Parathyroid adenoma (tissue), 2 donors: ENCODE measurements at regions not wholly inside any gene's neighbourhood (a gene's known extent, or its start where the extent isn't known, plus 50 kb on each side); places are given as distances from the start of the nearest gene placed in this dataset.
"Not testable (repeated sequence)": the region's sequence is repeated elsewhere in the genome, so short reads cannot be mapped to it uniquely, and the experiment has no call there.

Experiments
- H2AFZ ChIP-seq: fragments of 300-600 bp; sonication (generic); one replicate; pipeline ENCODE4 v1.7.0; 2017; ENCODE audit warnings: antibody characterized with exemption, mild to moderate bottlenecking
- H3K27ac ChIP-seq: fragments of 300-600 bp; sonication (generic); one replicate; pipeline ENCODE4 v1.7.0; 2017
- H3K27me3 ChIP-seq: fragments of 300-600 bp; sonication (generic); one replicate; pipeline ENCODE4 v1.7.0; 2017; ENCODE audit warnings: low read length; ENCODE audit not compliant: control insufficient read depth, insufficient read depth
- H3K36me3 ChIP-seq: fragments of 300-600 bp; sonication (generic); one replicate; pipeline ENCODE4 v1.7.0; 2017; ENCODE audit warnings: low read length; ENCODE audit not compliant: control insufficient read depth, insufficient read depth
- H3K4me1 ChIP-seq: fragments of 300-600 bp; sonication (generic); one replicate; pipeline ENCODE4 v1.7.0; 2017; ENCODE audit warnings: control low read depth
- H3K4me2 ChIP-seq: fragments of 300-600 bp; sonication (generic); one replicate; pipeline ENCODE4 v1.7.0; 2017; ENCODE audit warnings: low read length
- H3K4me3 ChIP-seq: fragments of 300-600 bp; sonication (generic); one replicate; pipeline ENCODE4 v1.7.0; 2017; ENCODE audit warnings: low read depth, low read length
- H3K79me2 ChIP-seq: fragments of 300-600 bp; sonication (generic); one replicate; pipeline ENCODE4 v1.7.0; 2017; ENCODE audit warnings: control low read depth
- H3K9ac ChIP-seq: fragments of 300-600 bp; sonication (generic); one replicate; pipeline ENCODE4 v1.7.0; 2017; ENCODE audit warnings: mild to moderate bottlenecking
- H3K9me3 ChIP-seq: fragments of 300-600 bp; sonication (generic); one replicate; pipeline ENCODE4 v1.7.0; 2017; ENCODE audit warnings: low read length; ENCODE audit not compliant: control insufficient read depth
- CTCF ChIP-seq: fragments of 300-600 bp; sonication (generic); IDR thresholded peaks from one replicate; pipeline ENCODE4 v1.7.0; 2017; ENCODE audit warnings: antibody characterized with exemption, mild to moderate bottlenecking
- donor health status: primary hyperparathyroidism.

DNA sequence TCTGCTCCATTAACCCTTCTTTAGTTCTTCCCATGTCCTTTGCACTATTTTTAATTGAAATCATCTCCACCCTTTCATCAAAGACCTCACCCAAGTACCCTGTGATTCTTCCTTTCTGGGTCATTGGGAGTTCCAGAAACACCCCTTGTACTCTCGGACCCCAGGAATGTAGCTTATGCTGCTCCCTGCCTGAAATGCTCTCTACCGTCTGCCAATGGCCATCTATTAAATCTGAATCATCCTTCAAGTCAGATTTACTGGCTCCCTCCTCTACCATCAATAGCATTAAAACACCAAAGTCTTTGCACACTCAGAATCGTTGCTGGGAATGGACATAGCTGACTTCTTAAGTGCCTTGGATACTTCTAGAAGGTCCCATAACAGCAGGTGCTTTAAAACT lies 73.2 kb upstream of the GADD45A start:
- H3K27me3 ChIP-seq = no peaks in the 10 kb centered on the region
- no peaks in the 10 kb centered on the region for H3K79me2 ChIP-seq
- no peak overlapping the region for H3K27ac ChIP-seq
- peaks cover 10% of the 10 kb centered on the region for H3K4me1 ChIP-seq
- TF ChIP-seq CTCF = no peak
- no peak overlapping the region for H3K4me3 ChIP-seq
- H3K4me2 ChIP-seq = no peak overlapping the region
- H3K9ac ChIP-seq = no peak overlapping the region
- H2AFZ ChIP-seq = no peak overlapping the region
- no peaks in the 10 kb centered on the region for H3K9me3 ChIP-seq
- H3K36me3 ChIP-seq = no peaks in the 10 kb centered on the region

- no peak for TF ChIP-seq CTCF
- H3K79me2 ChIP-seq = no peaks in the 10 kb centered on the region
- H3K36me3 ChIP-seq = no peaks in the 10 kb centered on the region
- H2AFZ ChIP-seq = peak overlapping the region; percentile 42
- peaks cover 10% of the 10 kb centered on the region for H3K4me1 ChIP-seq
- H3K4me2 ChIP-seq = no peak overlapping the region
- peak overlapping the region; percentile 36 for H3K27ac ChIP-seq
- no peaks in the 10 kb centered on the region for H3K27me3 ChIP-seq
- H3K9ac ChIP-seq = no peak overlapping the region
- H3K4me3 ChIP-seq = no peak overlapping the region
- H3K9me3 ChIP-seq = no peaks in the 10 kb centered on the region
Observed at GRCh38 chr1:67612788-67613241, 72.2 kb upstream of the GADD45A start.

GRCh38 chr1:67613479-67613878 lies 71.5 kb upstream of the GADD45A start:
- H3K9me3 ChIP-seq, H2AFZ ChIP-seq, H3K4me2 ChIP-seq, H3K9ac ChIP-seq, H3K79me2 ChIP-seq, H3K36me3 ChIP-seq, H3K27me3 ChIP-seq, H3K27ac ChIP-seq, H3K4me3 ChIP-seq: not testable (repeated sequence)
- H3K4me1 ChIP-seq = peaks cover 16% of the 10 kb centered on the region

DNA sequence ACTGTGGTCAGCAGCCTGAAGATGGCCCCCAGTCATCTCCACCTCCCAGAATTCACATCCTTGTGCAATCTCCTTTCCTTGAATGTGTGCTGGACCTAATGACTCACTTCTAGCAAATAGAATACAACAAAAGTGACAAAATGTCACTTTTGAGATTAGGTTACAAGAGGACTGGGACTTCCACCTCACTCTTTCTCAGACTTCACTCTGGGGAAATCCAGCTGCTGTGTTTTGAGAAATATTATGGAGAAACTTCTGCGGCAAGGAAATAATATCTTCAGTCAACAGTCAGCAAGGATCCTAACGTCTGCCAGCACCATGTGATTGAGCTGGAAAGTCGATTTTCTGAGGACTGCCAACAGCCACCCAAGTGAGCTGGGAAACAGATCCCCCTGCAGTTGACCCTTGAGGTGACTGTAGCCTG lies 70.5 kb upstream of the GADD45A start:
- Histone ChIP-seq H3K79me2 (no peaks in the 10 kb centered on the region), H3K9ac (no peak overlapping the region), H2AFZ (no peak overlapping the region), H3K36me3 (no peaks in the 10 kb centered on the region), H3K27ac (no peak overlapping the region), H3K9me3 (no peaks in the 10 kb centered on the region), H3K4me1 (peaks cover 21% of the 10 kb centered on the region), H3K4me2 (no peak overlapping the region), H3K27me3 (no peaks in the 10 kb centered on the region), H3K4me3 (no peak overlapping the region)
- no peak for TF ChIP-seq CTCF

DNA sequence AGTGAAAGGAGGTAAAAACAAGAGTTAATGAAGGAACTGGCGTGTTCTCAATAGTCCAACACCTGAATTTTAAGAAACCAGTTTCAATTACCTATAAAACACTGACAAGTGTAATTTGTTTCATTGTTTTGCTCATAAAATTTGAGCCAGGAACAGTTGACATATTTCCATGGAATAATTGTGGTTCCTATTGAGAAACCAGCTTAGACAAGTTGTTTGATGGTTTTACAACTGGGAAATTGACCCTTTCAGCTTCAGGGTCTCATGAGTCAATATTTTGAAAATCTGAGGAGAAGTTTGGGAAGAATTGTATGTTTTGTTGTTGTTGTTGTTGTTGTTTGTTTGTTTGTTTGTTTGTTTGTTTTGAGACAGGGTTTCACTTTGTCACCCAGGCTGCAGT lies 69.1 kb upstream of the GADD45A start:
- H3K27me3 ChIP-seq = no peaks in the 10 kb centered on the region
- no peaks in the 10 kb centered on the region for H3K36me3 ChIP-seq
- H2AFZ ChIP-seq = no peak overlapping the region
- H3K4me1 ChIP-seq = peaks cover 24% of the 10 kb centered on the region
- H3K27ac ChIP-seq = no peak overlapping the region
- no peak overlapping the region for H3K4me3 ChIP-seq
- no peak for TF ChIP-seq CTCF
- H3K4me2 ChIP-seq = no peak overlapping the region
- H3K9me3 ChIP-seq = no peaks in the 10 kb centered on the region
- no peak overlapping the region for H3K9ac ChIP-seq
- H3K79me2 ChIP-seq = no peaks in the 10 kb centered on the region
